ENCODE measurements at regions not wholly inside any gene's neighbourhood (a gene's known extent, or its start where the extent isn't known, plus 50 kb on each side); places are given as distances from the start of the nearest gene placed in this dataset.

- Histone ChIP-seq H3K36me3 (ENCODE audit: insufficient read depth, low read length) (no peaks in the 10 kb centered on the region), H3K27me3 (ENCODE audit: insufficient read depth, low read length) (no peaks in the 10 kb centered on the region), H4K20me1 (ENCODE audit: insufficient read depth, low read length) (no peaks in the 10 kb centered on the region), H3K9me3 (ENCODE audit: low read depth, low read length) (no peaks in the 10 kb centered on the region), H3K27ac (ENCODE audit: low read depth, low read length) (no peak overlapping the region), H3K79me2 (ENCODE audit: insufficient read depth, low read length) (no peaks in the 10 kb centered on the region), H3K4me2 (ENCODE audit: insufficient read depth, low read length) (no peak overlapping the region), H2AFZ (ENCODE audit: low read length) (no peak overlapping the region), H3K4me1 (ENCODE audit: insufficient read depth, low read length) (no peaks in the 10 kb centered on the region), H3K4me3 (ENCODE audit: insufficient read depth, low read length) (no peak overlapping the region)
- TF ChIP-seq, protein P1, sequence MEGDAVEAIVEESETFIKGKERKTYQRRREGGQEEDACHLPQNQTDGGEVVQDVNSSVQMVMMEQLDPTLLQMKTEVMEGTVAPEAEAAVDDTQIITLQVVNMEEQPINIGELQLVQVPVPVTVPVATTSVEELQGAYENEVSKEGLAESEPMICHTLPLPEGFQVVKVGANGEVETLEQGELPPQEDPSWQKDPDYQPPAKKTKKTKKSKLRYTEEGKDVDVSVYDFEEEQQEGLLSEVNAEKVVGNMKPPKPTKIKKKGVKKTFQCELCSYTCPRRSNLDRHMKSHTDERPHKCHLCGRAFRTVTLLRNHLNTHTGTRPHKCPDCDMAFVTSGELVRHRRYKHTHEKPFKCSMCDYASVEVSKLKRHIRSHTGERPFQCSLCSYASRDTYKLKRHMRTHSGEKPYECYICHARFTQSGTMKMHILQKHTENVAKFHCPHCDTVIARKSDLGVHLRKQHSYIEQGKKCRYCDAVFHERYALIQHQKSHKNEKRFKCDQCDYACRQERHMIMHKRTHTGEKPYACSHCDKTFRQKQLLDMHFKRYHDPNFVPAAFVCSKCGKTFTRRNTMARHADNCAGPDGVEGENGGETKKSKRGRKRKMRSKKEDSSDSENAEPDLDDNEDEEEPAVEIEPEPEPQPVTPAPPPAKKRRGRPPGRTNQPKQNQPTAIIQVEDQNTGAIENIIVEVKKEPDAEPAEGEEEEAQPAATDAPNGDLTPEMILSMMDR (IDR thresholded peaks at IDR 0.05; ENCODE audit: extremely low read depth, low read depth, low read length) = no peak
- no peak for DNase-seq (ENCODE audit: insufficient read length, low spot score, missing footprints)
Observed at GRCh38 chr2:150370561-150370960, 116.9 kb downstream of the RND3 start.

- H3K9me3 ChIP-seq (ENCODE audit: low read depth, low read length) = no peaks in the 10 kb centered on the region
- H3K36me3 ChIP-seq (ENCODE audit: insufficient read depth, low read length) = no peaks in the 10 kb centered on the region
- no peak overlapping the region for H2AFZ ChIP-seq (ENCODE audit: low read length)
- H3K4me2 ChIP-seq (ENCODE audit: insufficient read depth, low read length) = no peak overlapping the region
- H3K79me2 ChIP-seq (ENCODE audit: insufficient read depth, low read length) = no peaks in the 10 kb centered on the region
- no peak overlapping the region for H3K4me3 ChIP-seq (ENCODE audit: insufficient read depth, low read length)
- no peaks in the 10 kb centered on the region for H3K4me1 ChIP-seq (ENCODE audit: insufficient read depth, low read length)
- no peak overlapping the region for H3K27ac ChIP-seq (ENCODE audit: low read depth, low read length)
- H4K20me1 ChIP-seq (ENCODE audit: insufficient read depth, low read length) = no peaks in the 10 kb centered on the region
- no peaks in the 10 kb centered on the region for H3K27me3 ChIP-seq (ENCODE audit: insufficient read depth, low read length)
- TF ChIP-seq, protein P1 (IDR thresholded peaks at IDR 0.05; ENCODE audit: extremely low read depth, low read depth, low read length) = no peak
- no peak for DNase-seq (ENCODE audit: insufficient read length, low spot score, missing footprints)
Observed at GRCh38 chr2:150369862-150370261, 117.6 kb downstream of the RND3 start.

DNA sequence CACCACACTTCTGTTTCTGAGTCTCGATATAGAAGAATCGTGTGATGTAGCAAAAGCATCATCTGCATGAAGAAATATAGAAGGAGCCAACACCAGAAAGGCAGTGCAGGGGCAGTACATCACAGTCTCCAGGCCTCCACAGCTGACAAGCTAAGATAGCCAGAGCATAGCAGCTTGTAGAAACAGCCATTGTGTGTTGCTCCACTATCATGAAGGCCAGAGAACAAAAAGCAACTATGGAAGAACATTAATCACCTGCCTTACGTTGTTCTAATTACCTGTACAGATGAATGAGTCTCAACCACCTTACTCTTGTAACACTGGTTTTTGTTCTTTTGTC, 129.0 kb downstream of the RND3 start:
- DNase-seq (ENCODE audit: insufficient read length, low spot score, missing footprints) = no peak
- Histone ChIP-seq H3K4me2 (ENCODE audit: insufficient read depth, low read length) (no peak overlapping the region), H3K4me3 (ENCODE audit: insufficient read depth, low read length) (no peak overlapping the region), H2AFZ (ENCODE audit: low read length) (no peak overlapping the region), H3K36me3 (ENCODE audit: insufficient read depth, low read length) (no peaks in the 10 kb centered on the region), H3K27ac (ENCODE audit: low read depth, low read length) (no peak overlapping the region), H3K4me1 (ENCODE audit: insufficient read depth, low read length) (no peaks in the 10 kb centered on the region), H3K79me2 (ENCODE audit: insufficient read depth, low read length) (no peaks in the 10 kb centered on the region), H4K20me1 (ENCODE audit: insufficient read depth, low read length) (no peaks in the 10 kb centered on the region), H3K9me3 (ENCODE audit: low read depth, low read length) (no peaks in the 10 kb centered on the region), H3K27me3 (ENCODE audit: insufficient read depth, low read length) (no peaks in the 10 kb centered on the region)
- TF ChIP-seq, protein P1 (IDR thresholded peaks at IDR 0.05; ENCODE audit: extremely low read depth, low read depth, low read length) = no peak

- Histone ChIP-seq H3K27me3 (ENCODE audit: insufficient read depth, low read length) (no peaks in the 10 kb centered on the region), H3K4me3 (ENCODE audit: insufficient read depth, low read length) (no peak overlapping the region), H3K36me3 (ENCODE audit: insufficient read depth, low read length) (no peaks in the 10 kb centered on the region), H3K4me1 (ENCODE audit: insufficient read depth, low read length) (no peaks in the 10 kb centered on the region), H3K79me2 (ENCODE audit: insufficient read depth, low read length) (no peaks in the 10 kb centered on the region), H3K9me3 (ENCODE audit: low read depth, low read length) (no peaks in the 10 kb centered on the region), H3K4me2 (ENCODE audit: insufficient read depth, low read length) (no peak overlapping the region), H4K20me1 (ENCODE audit: insufficient read depth, low read length) (no peaks in the 10 kb centered on the region), H2AFZ (ENCODE audit: low read length) (no peak overlapping the region), H3K27ac (ENCODE audit: low read depth, low read length) (no peak overlapping the region)
- TF ChIP-seq, protein P1 (IDR thresholded peaks at IDR 0.05; ENCODE audit: extremely low read depth, low read depth, low read length) = no peak
- no peak for DNase-seq (ENCODE audit: insufficient read length, low spot score, missing footprints)
Observed at GRCh38 chr2:150357770-150358467, 129.5 kb downstream of the RND3 start.

All from osteoblast (primary cell).